SK-N-SH (cell line): ENCODE measurements at regions not wholly inside any gene's neighbourhood (a gene's known extent, or its start where the extent isn't known, plus 50 kb on each side); places are given as distances from the start of the nearest gene placed in this dataset.

Source experiments
- CTCF ChIA-PET: fragments of 300-600, 350-600 bp; formaldehyde crosslinking; extraction: SDS; loops from one replicate; lab custom pipeline; 2021; lab: Yijun Ruan, JAX
- POLR2A ChIA-PET: fragments of 350-600 bp; sonication (Branson Sonifier 250); formaldehyde crosslinking; extraction: SDS; loops from one replicate; lab custom pipeline; 2020; ENCODE audit warnings: antibody characterized with exemption, inconsistent platforms; lab: Yijun Ruan, JAX
- DNase-seq: peaks from one replicate; pipeline ENCODE4 v3.0.0; 2012
- H2AFZ ChIP-seq: fragments of 200-600 bp; sonication (generic); 2 replicates; pipeline ENCODE4 v1.8.1; 2016; ENCODE audit warnings: antibody characterized with exemption, mild to moderate bottlenecking, low read depth
- H3F3A ChIP-seq: fragments of 200-600 bp; sonication (generic); replicated peaks from 2 replicates; pipeline ENCODE3; 2016; ENCODE audit warnings: antibody characterized with exemption, mild to moderate bottlenecking; ENCODE audit not compliant: insufficient read depth
- H3K27ac ChIP-seq, 2 experiments: fragments of 200-500 bp in 1 of 2; fragments of 200-600 bp in 1 of 2; sonication (Bioruptor generic) in 1 of 2; sonication (generic), shearing (Covaris generic) in 1 of 2; 2 replicates each; pipeline versions ENCODE4 v1.5.1 to v1.6.1; 2014 to 2016; ENCODE audit warnings: low read depth in 2 of 2, inconsistent platforms in 1 of 2, low read length in 1 of 2, mild to moderate bottlenecking in 1 of 2, mixed read lengths in 1 of 2
- H3K27me3 ChIP-seq: fragments of 200-600 bp; sonication (generic), shearing (Covaris generic); 2 replicates; pipeline ENCODE4 v1.6.1; 2016; ENCODE audit warnings: mixed run types; ENCODE audit not compliant: insufficient read depth
- H3K36me3 ChIP-seq, 2 experiments: fragments of 200-500 bp in 1 of 2; fragments of 200-600 bp in 1 of 2; sonication (Bioruptor generic) in 1 of 2; sonication (generic) in 1 of 2; replicated peaks in 1 of 2; 2 replicates each; pipeline versions ENCODE3 to v1.5.1; 2014 to 2016; ENCODE audit warnings: low read length in 1 of 2, mild to moderate bottlenecking in 1 of 2; ENCODE audit not compliant: insufficient read depth in 2 of 2, control insufficient read depth in 1 of 2
- H3K4me1 ChIP-seq, 2 experiments: fragments of 200-500 bp in 1 of 2; fragments of 200-600 bp in 1 of 2; sonication (Bioruptor generic) in 1 of 2; sonication (generic), shearing (Covaris generic) in 1 of 2; 2 replicates each; pipeline versions ENCODE4 v1.5.1 to v1.6.1; 2014 to 2016; ENCODE audit warnings: low read depth in 1 of 2, low read length in 1 of 2, mixed run types in 1 of 2; ENCODE audit not compliant: insufficient read depth in 2 of 2, control insufficient read depth in 1 of 2
- H3K4me2 ChIP-seq: fragments of 200-600 bp; sonication (generic), shearing (Covaris generic); 2 replicates; pipeline ENCODE4 v1.6.1; 2017; ENCODE audit warnings: mixed run types
- H3K4me3 ChIP-seq, 2 experiments: fragments of 200-500 bp in 1 of 2; fragments of 200-600 bp in 1 of 2; sonication (Bioruptor generic) in 1 of 2; sonication (generic), shearing (Covaris generic) in 1 of 2; 2 replicates each; pipeline versions ENCODE4 v1.5.1 to v1.8.1; 2014 to 2016; ENCODE audit warnings: low read depth in 2 of 2, inconsistent platforms in 1 of 2, low read length in 1 of 2, mild to moderate bottlenecking in 1 of 2, mixed read lengths in 1 of 2, moderate library complexity in 1 of 2
- H3K79me2 ChIP-seq: fragments of 200-600 bp; sonication (generic); 2 replicates; pipeline ENCODE4 v1.8.1; 2017; ENCODE audit warnings: mild to moderate bottlenecking; ENCODE audit not compliant: insufficient read depth
- H3K9ac ChIP-seq: fragments of 200-600 bp; sonication (generic); 2 replicates; pipeline ENCODE4 v1.6.1; 2017; ENCODE audit warnings: mixed run types
- H3K9me2 ChIP-seq: fragments of 200-600 bp; sonication (generic); 2 replicates; pipeline ENCODE4 v1.6.1; 2017; ENCODE audit warnings: mixed run types
- H3K9me3 ChIP-seq: fragments of 200-600 bp; sonication (generic); 2 replicates; pipeline ENCODE4 v1.6.1; 2017; ENCODE audit warnings: mixed run types, mild to moderate bottlenecking, moderate library complexity
- H4K20me1 ChIP-seq: fragments of 200-600 bp; sonication (generic); 2 replicates; pipeline ENCODE4 v1.6.1; 2017; ENCODE audit warnings: mild to moderate bottlenecking, mixed run types; ENCODE audit not compliant: insufficient read depth
- EP300 ChIP-seq, 2 experiments: IDR thresholded peaks; 2 replicates each; pipeline versions ENCODE4 v1.4.0 to v1.6.1; 2012; ENCODE audit warnings: borderline replicate concordance in 1 of 2, low read depth in 1 of 2, low read length in 1 of 2
- FOXJ3 ChIP-seq: sonication (generic); formaldehyde crosslinking; IDR thresholded peaks from 2 replicates; pipeline ENCODE4 v1.5.1; 2020; ENCODE audit warnings: mild to moderate bottlenecking, missing genetic modification reagents
- FOXM1 ChIP-seq: IDR thresholded peaks from 2 replicates; pipeline ENCODE4 v1.4.0; 2012; ENCODE audit warnings: low read depth, mild to moderate bottlenecking
- GATA2 ChIP-seq: sonication (generic); formaldehyde crosslinking; IDR thresholded peaks from 2 replicates; pipeline ENCODE4 v1.5.0; 2020; ENCODE audit warnings: mild to moderate bottlenecking, missing genetic modification reagents
- JUND ChIP-seq: IDR thresholded peaks from 2 replicates; pipeline ENCODE4 v1.4.0; 2012
- RAD21 ChIP-seq: IDR thresholded peaks from 2 replicates; pipeline ENCODE4 v1.6.1; 2012; ENCODE audit warnings: mild to moderate bottlenecking, low read length
- RCOR1 ChIP-seq: fragments of 150-350 bp; IDR thresholded peaks from 2 replicates; pipeline ENCODE4 v1.6.1; 2017; ENCODE audit warnings: antibody characterized with exemption, low read length
- RFX5 ChIP-seq: IDR thresholded peaks from 2 replicates; pipeline ENCODE4 v1.6.1; 2012; ENCODE audit warnings: mild to moderate bottlenecking, improper control_type of control experiment, low read length
- RXRA ChIP-seq: IDR thresholded peaks from 2 replicates; pipeline ENCODE4 v1.4.0; 2012; ENCODE audit warnings: low read depth, mild to moderate bottlenecking, borderline replicate concordance
- TAF1 ChIP-seq: IDR thresholded peaks from 2 replicates; pipeline ENCODE4 v1.6.1; 2012; ENCODE audit warnings: low read depth, mild to moderate bottlenecking, low read length, moderate library complexity, borderline replicate concordance
- TEAD4 ChIP-seq: IDR thresholded peaks from 2 replicates; pipeline ENCODE4 v1.4.0; 2012; ENCODE audit warnings: mild to moderate bottlenecking, borderline replicate concordance; ENCODE audit not compliant: insufficient read depth
- WGBS: methylation state at CpG from one replicate; pipeline ENCODE4 v1.1.6; 2017; ENCODE audit warnings: low lambda C conversion rate; 5-methylcytosine and 5-hydroxymethylcytosine counted together
- TF ChIP-seq, protein P1 (sequence below): fragments of 150-350 bp; IDR thresholded peaks from 2 replicates; pipeline ENCODE4 v1.6.1; 2016; ENCODE audit warnings: mild to moderate bottlenecking, low read depth, low read length
- TF ChIP-seq, protein P2 (sequence below): IDR thresholded peaks from 2 replicates; pipeline ENCODE4 v1.4.0; 2012; ENCODE audit warnings: low read depth, borderline replicate concordance
- TF ChIP-seq, protein P3 (sequence below): IDR thresholded peaks from 2 replicates; pipeline ENCODE4 v1.4.0; 2012; ENCODE audit warnings: low read depth, borderline replicate concordance
- TF ChIP-seq, protein P4 (sequence below): fragments of 150-350 bp; IDR thresholded peaks from 2 replicates; pipeline ENCODE4 v1.6.1; 2017; ENCODE audit warnings: antibody characterized with exemption, low read length, low read depth, borderline replicate concordance

DNA sequence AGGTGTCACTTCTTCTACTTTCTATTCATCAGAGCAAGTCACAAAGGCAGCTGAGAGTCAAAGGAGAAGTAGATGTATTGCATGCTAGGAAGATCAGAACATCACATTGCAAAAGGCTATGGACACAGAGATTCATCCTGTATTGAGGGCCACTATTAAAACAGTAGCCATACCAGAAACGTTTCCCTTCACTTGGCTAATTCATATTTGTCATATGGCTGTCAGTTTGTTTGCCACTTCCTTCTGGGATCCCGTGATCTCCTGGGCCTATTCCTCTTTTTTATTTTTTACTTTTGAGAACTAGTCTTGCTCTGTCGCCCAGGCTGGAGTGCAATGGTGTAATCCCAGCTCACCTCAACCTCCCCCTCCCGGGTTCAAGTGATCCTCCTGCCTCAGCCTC, 184.0 kb upstream of the SATB1 start:
- H3K4me3 ChIP-seq = no peak overlapping the region
- H3K4me2 ChIP-seq = no peak overlapping the region
- TF ChIP-seq GATA2 (CRISPR knock-in tag) (no peak), RXRA (no peak), TEAD4 (no peak), TAF1 (no peak), EP300 (IDR thresholded peaks at IDR 0.05; ENCODE audit: borderline replicate concordance in 1 of 2, low read depth in 1 of 2, low read length in 1 of 2) (no peak), JUND (no peak), RFX5 (no peak), RCOR1 (no peak), FOXM1 (no peak), RAD21 (no peak), FOXJ3 (CRISPR knock-in tag) (no peak)
- TF ChIP-seq, protein P1, sequence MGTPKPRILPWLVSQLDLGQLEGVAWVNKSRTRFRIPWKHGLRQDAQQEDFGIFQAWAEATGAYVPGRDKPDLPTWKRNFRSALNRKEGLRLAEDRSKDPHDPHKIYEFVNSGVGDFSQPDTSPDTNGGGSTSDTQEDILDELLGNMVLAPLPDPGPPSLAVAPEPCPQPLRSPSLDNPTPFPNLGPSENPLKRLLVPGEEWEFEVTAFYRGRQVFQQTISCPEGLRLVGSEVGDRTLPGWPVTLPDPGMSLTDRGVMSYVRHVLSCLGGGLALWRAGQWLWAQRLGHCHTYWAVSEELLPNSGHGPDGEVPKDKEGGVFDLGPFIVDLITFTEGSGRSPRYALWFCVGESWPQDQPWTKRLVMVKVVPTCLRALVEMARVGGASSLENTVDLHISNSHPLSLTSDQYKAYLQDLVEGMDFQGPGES = no peak
- TF ChIP-seq, protein P2, sequence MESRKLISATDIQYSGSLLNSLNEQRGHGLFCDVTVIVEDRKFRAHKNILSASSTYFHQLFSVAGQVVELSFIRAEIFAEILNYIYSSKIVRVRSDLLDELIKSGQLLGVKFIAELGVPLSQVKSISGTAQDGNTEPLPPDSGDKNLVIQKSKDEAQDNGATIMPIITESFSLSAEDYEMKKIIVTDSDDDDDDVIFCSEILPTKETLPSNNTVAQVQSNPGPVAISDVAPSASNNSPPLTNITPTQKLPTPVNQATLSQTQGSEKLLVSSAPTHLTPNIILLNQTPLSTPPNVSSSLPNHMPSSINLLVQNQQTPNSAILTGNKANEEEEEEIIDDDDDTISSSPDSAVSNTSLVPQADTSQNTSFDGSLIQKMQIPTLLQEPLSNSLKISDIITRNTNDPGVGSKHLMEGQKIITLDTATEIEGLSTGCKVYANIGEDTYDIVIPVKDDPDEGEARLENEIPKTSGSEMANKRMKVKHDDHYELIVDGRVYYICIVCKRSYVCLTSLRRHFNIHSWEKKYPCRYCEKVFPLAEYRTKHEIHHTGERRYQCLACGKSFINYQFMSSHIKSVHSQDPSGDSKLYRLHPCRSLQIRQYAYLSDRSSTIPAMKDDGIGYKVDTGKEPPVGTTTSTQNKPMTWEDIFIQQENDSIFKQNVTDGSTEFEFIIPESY = no peak
- TF ChIP-seq, protein P3, sequence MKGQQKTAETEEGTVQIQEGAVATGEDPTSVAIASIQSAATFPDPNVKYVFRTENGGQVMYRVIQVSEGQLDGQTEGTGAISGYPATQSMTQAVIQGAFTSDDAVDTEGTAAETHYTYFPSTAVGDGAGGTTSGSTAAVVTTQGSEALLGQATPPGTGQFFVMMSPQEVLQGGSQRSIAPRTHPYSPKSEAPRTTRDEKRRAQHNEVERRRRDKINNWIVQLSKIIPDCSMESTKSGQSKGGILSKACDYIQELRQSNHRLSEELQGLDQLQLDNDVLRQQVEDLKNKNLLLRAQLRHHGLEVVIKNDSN = no peak
- TF ChIP-seq, protein P4, sequence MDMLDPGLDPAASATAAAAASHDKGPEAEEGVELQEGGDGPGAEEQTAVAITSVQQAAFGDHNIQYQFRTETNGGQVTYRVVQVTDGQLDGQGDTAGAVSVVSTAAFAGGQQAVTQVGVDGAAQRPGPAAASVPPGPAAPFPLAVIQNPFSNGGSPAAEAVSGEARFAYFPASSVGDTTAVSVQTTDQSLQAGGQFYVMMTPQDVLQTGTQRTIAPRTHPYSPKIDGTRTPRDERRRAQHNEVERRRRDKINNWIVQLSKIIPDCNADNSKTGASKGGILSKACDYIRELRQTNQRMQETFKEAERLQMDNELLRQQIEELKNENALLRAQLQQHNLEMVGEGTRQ = no peak
- H2AFZ ChIP-seq = no peak overlapping the region
- H3K36me3 ChIP-seq = no peaks in the 10 kb centered on the region
- no peaks in the 10 kb centered on the region for H3K9me3 ChIP-seq
- H3K4me1 ChIP-seq = no peaks in the 10 kb centered on the region
- CTCF ChIA-PET = no interaction called here
- no peaks in the 10 kb centered on the region for H3K79me2 ChIP-seq
- no peaks in the 10 kb centered on the region for H3F3A ChIP-seq
- H3K9me2 ChIP-seq = no peaks in the 10 kb centered on the region
- WGBS = 30% methylated on average over 4 of the region's 4 CpGs
- H3K9ac ChIP-seq = no peak overlapping the region
- no peak for DNase-seq
- H3K27ac ChIP-seq = no peak overlapping the region
- POLR2A ChIA-PET = no interaction called here
- H4K20me1 ChIP-seq = no peaks in the 10 kb centered on the region
- no peaks in the 10 kb centered on the region for H3K27me3 ChIP-seq
